ENCODE measurements at regions not wholly inside any gene's neighbourhood (a gene's known extent, or its start where the extent isn't known, plus 50 kb on each side); places are given as distances from the start of the nearest gene placed in this dataset.

DNA sequence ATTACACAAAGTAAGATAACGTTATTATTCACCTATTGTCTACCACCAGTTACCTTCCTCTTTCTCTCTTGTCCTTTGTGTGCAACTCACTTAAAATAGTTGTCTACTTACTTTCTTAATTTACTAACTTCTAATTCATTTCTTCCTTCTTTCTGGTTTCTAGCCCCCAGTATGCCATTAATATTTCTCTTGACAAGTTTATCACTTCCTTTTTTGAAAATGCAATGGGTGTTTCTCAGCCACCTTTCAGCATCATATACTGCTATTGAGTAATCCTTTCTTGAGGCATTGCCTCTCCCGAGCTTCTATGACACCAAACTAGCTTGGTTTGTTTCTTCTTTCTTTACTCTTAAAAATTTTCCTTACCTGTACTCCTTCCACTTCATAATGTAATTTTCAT lies 633.6 kb downstream of the TMTC2 start:
- no peak for ATAC-seq
- intact Hi-C loops (cut with DNase I), result no loop called here
- Histone ChIP-seq H3K4me3 (no peak overlapping the region), H3K27ac (no peak overlapping the region), H3K4me1 (no peaks in the 10 kb centered on the region), H3K36me3 (no peaks in the 10 kb centered on the region), H3K9me3 (no peaks in the 10 kb centered on the region), H3K27me3 (ENCODE audit: low read depth) (no peaks in the 10 kb centered on the region)
- no peak for DNase-seq
- TF ChIP-seq, protein P1, sequence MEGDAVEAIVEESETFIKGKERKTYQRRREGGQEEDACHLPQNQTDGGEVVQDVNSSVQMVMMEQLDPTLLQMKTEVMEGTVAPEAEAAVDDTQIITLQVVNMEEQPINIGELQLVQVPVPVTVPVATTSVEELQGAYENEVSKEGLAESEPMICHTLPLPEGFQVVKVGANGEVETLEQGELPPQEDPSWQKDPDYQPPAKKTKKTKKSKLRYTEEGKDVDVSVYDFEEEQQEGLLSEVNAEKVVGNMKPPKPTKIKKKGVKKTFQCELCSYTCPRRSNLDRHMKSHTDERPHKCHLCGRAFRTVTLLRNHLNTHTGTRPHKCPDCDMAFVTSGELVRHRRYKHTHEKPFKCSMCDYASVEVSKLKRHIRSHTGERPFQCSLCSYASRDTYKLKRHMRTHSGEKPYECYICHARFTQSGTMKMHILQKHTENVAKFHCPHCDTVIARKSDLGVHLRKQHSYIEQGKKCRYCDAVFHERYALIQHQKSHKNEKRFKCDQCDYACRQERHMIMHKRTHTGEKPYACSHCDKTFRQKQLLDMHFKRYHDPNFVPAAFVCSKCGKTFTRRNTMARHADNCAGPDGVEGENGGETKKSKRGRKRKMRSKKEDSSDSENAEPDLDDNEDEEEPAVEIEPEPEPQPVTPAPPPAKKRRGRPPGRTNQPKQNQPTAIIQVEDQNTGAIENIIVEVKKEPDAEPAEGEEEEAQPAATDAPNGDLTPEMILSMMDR (IDR thresholded peaks at IDR 0.05), result no peak

DNA sequence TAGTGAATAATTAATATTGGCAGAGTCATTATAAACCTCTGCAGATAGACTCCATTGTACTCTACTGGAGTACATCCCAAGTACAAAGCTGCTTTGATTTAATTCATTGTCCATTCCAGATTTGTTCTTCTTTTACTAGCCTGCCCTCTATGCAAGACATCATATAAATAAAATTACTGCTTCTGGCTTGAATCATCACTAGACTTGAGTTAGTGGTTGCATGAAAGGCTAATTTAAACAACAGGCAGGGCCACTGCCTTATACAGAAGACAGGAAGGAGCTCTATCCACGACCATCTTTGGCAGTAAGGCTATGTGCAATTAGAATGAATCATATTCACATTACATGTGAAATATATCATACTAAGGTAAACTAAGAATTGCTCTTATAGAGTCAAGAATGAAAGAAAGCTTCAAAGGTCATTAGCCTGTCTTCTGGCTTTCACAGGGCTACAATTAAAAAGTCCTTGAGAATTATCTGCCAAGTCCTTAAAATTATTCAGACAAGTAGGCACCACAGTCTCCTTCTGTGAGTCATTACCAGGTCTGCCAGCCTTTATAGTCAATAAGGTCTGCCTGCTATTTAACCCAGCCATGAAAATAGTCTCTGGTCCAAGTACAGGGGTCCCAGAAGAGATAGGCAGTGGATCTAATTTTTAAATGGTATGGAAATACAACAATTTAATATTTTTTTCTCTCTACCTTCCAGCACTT lies 631.8 kb downstream of the TMTC2 start:
- no peak for DNase-seq

DNA sequence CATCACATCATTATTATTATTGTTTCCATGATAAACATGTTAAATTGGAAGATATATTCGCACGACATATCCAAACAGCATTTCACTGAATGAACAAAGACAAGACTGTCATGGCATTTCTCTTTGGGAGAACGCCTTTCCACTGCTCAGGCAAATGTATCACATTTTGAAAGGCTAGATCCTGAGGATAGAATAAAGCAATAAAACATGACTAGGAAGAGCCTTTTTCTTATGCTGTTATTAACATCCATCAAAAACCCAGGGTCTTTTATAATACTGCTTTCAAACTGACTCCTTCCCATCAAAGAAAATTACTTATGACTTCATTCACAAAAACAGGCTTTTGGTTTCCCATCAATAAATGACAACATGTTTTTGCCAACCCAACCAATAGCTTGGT lies 630.9 kb downstream of the TMTC2 start:
- ATAC-seq, result no peak
- intact Hi-C loops (cut with DNase I), result no loop called here
- no peaks in the 10 kb centered on the region for H3K27me3 ChIP-seq (ENCODE audit: low read depth)

More for the DNA sequence above, 631.8 kb downstream of the TMTC2 start:
- intact Hi-C loops (cut with DNase I), result no loop called here
- H3K27me3 ChIP-seq (ENCODE audit: low read depth), result no peaks in the 10 kb centered on the region
- H3K36me3 ChIP-seq, result no peaks in the 10 kb centered on the region
- no peaks in the 10 kb centered on the region for H3K4me1 ChIP-seq
- TF ChIP-seq, protein P1 (IDR thresholded peaks at IDR 0.05), result no peak
- no peak for ATAC-seq
- H3K4me3 ChIP-seq, result no peak overlapping the region
- H3K9me3 ChIP-seq, result no peaks in the 10 kb centered on the region
- no peak overlapping the region for H3K27ac ChIP-seq

DNA sequence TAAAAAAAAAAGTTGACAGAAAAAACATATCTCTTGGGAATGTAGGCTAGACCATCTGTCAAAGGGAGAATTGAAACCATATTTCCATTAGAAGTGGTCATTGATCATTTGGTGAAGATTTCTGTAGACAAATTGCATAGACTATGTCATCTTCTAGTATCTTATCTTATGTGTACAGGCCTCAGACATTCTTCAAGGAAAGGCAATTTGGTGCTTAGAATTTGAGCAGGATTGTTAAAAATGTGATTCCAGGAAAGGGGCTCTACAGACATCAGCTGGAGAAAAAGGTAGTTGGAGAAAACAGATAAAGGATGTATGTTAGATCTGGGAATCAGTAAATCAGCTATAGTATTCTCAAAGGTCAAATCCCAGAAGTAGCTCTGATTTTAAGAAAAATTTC lies 627.1 kb downstream of the TMTC2 start:
- Histone ChIP-seq H3K27me3 (ENCODE audit: low read depth) (no peaks in the 10 kb centered on the region), H3K4me1 (no peaks in the 10 kb centered on the region), H3K4me3 (no peak overlapping the region), H3K27ac (no peak overlapping the region), H3K36me3 (no peaks in the 10 kb centered on the region), H3K9me3 (no peaks in the 10 kb centered on the region)
- intact Hi-C loops (cut with DNase I), result no loop called here
- DNase-seq, result no peak
- no peak for ATAC-seq
- TF ChIP-seq, protein P1 (IDR thresholded peaks at IDR 0.05), result no peak

More for the DNA sequence above, 630.9 kb downstream of the TMTC2 start:
- DNase-seq, result no peak
- Histone ChIP-seq H3K4me3 (no peak overlapping the region), H3K27ac (no peak overlapping the region), H3K9me3 (no peaks in the 10 kb centered on the region), H3K4me1 (no peaks in the 10 kb centered on the region), H3K36me3 (no peaks in the 10 kb centered on the region)
- TF ChIP-seq, protein P1 (IDR thresholded peaks at IDR 0.05), result no peak

DNA sequence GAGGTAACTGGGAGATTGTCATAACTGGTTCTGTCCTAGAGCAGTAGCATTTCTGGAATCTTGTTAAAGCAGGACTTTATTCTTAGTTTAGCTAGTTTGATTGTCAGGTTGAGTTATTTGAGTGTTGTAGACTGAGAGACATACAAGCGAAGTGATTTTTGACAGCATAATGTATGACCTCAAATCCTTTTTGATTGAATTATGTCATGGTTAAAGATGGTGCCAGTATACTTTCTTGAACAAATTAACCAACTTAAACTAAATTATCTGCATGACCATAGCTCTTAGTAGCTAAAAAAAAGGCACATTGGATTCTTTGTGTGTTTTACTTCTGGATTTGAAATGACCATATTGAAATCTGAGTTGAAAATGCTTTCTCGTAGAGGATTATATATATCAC lies 626.6 kb downstream of the TMTC2 start:
- no peak for ATAC-seq
- H3K4me3 ChIP-seq, result no peak overlapping the region
- TF ChIP-seq, protein P1 (IDR thresholded peaks at IDR 0.05), result no peak

More for the DNA sequence above, 626.6 kb downstream of the TMTC2 start:
- intact Hi-C loops (cut with DNase I), result no loop called here
- no peaks in the 10 kb centered on the region for H3K9me3 ChIP-seq
- H3K27ac ChIP-seq, result no peak overlapping the region
- no peak for DNase-seq
- H3K4me1 ChIP-seq, result no peaks in the 10 kb centered on the region
- H3K27me3 ChIP-seq (ENCODE audit: low read depth), result no peaks in the 10 kb centered on the region
- no peaks in the 10 kb centered on the region for H3K36me3 ChIP-seq

Measured in lower lobe of right lung (tissue), 2 donors.